Activated CD4-positive, CD25-positive, alpha-beta regulatory T cell (primary cell): ENCODE measurements at regions not wholly inside any gene's neighbourhood (a gene's known extent, or its start where the extent isn't known, plus 50 kb on each side); places are given as distances from the start of the nearest gene placed in this dataset.

ENCODE experiments used
- DNase-seq, 4 experiments: peaks; one replicate each; lab custom pipeline; 2025; lab: John Stamatoyannopoulos, UW

DNA sequence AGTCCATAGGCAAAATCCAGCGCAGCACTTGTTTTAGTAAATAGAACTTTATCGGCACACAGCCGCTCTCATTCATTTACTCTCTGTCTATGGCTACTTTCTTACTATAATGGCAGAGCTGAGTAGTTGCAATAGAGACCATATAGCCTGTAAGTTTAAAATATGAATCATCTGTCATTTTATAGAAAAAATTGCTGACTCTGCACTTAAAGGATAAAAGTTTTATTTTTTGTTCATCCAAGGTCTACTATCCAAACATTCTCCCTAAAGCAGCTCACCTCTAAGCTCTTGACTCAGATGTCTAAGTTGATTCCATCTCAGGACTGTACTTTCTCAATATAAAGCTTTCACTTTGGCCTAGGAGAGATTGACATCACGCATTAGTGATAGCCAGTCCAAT, 825.7 kb downstream of the OLFM4 start:
- no peak for DNase-seq

DNA sequence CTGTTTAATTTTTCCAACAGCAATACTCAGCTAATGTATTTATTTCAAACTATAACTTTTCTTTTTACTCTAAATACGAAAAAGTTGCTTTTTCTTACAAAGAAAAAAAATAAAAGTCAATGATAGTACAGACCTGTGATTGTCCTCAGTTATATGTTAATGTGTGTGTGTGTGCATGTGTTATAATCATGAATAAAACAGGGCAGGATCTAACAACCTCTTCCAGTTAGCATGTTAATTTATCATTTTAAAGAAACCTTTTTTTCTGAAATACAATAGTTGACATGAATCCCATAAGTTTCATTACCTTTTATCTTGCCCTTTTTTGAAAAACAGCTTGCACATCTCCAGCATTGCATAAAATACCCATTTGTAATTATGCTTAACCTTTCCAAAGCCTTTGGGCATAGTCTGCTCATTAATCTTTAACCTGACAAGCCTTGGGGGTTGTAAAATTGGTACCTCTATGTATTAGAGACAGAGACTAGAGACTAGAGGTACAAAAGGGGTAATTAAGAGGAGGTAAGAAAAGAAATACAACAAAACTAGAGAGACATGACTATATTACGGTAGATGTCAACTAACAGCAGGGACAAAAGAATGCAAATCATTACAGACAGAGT, 828.1 kb downstream of the OLFM4 start:
- no peak for DNase-seq

GRCh38 chr13:53863520-53863919, 834.9 kb downstream of the OLFM4 start:
- DNase-seq, result no peak

GRCh38 chr13:53873558-53873957, 844.9 kb downstream of the OLFM4 start:
- DNase-seq, result no peak

- no peak for DNase-seq
Measured at GRCh38 chr13:53878861-53879260, 850.2 kb downstream of the OLFM4 start.

GRCh38 chr13:53885997-53886396, 857.4 kb downstream of the OLFM4 start:
- no peak for DNase-seq

DNA sequence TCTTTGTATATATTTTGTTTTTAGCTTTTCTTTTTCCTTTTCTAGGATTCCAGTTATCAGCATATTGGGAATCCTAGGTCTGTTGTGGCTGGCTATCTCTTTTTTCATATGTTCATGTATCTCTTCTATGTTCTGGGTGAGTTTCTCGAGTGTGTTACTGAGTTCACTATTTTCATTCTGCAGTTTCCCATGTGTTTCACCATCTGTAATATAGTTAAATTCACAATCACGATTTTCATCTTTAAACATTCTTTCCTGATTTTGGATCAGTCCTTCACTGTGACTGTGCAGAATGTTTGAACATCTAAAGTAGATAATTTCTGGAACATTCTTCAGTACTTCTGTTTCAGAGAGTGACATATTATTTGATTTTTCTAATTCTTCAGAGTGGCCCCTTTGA, 862.1 kb downstream of the OLFM4 start:
- DNase-seq, result no peak

- DNase-seq, result no peak
Measured at GRCh38 chr13:53901593-53901992, 873.0 kb downstream of the OLFM4 start.

- DNase-seq, result no peak
Measured at GRCh38 chr13:53907891-53908290, 879.3 kb downstream of the OLFM4 start.

DNA sequence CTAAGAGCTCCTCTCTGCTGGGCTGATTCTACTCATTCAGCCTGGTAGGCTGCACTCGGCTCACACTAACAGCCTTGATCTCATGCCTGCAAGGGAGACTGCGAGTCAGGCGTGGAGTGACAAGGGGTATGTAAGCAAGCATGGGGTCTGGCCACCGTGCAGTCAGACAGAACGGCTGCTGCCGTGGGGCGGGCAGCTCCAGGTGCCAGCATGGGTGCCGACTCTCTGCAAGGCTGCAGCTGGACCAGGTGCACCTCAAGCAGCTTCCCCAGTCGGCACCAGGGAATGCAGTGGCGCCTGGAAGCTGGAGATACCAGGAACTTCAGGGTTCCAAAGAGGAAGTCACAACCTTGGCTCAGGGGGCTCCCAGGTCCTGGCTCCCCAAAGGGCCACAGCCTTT, 892.3 kb downstream of the OLFM4 start:
- no peak for DNase-seq

GRCh38 chr13:53921473-53921872, 892.9 kb downstream of the OLFM4 start:
- no peak for DNase-seq

- no peak for DNase-seq
Measured at GRCh38 chr13:53941588-53942190, 913.1 kb downstream of the OLFM4 start.

DNA sequence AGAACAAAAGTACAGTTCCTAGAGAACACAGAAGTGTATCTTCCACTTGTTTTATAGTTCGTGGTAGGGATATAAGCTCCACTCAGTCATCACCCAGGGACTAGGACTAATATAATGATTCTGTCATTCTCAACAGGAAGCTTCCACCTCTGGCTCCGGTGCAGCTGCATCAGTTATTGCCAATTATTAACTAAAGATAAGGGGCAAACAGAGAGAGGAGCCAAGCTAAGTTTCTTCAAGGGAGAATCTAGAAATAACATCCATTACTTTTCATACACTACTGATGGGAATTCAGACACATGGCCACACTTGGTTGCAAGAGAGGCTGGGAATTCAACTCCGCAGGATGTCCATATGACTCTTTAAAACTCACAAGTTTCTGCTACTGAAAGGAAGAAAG, 917.9 kb downstream of the OLFM4 start:
- DNase-seq, result no peak

DNA sequence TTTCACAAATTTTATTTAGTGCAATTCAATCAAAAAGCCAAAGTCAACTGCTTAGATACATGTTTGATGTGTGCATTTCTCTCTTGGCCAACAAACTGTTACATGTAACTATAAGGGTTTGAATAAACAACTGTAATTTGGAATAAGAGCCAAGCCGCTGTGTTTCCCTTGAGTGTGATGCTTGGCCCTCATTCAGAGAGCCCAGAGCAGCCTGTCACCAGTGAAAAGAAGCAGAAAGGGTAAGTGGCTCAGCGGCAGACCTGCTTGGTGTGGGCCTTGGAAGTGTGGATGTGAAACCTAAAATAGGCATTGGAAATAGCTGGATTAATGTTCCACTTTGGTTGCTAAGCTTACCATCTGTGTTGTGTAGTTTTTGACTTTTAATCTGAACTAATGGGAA, 924.6 kb downstream of the OLFM4 start:
- DNase-seq, result no peak
